Thoracic aorta (tissue), 2 donors: ENCODE measurements at regions not wholly inside any gene's neighbourhood (a gene's known extent, or its start where the extent isn't known, plus 50 kb on each side); places are given as distances from the start of the nearest gene placed in this dataset.

Source experiments
- ATAC-seq: fragments of 150-250 bp; one replicate; pipeline ENCODE4 v1.8.0; 2017; ENCODE audit warnings: low read depth; ENCODE audit not compliant: insufficient number of reproducible peaks, low FRiP score
- DNase-seq: peaks from one replicate; pipeline ENCODE4 v3.0.0-alpha.2; 2020; ENCODE audit warnings: low spot score
- H3K27ac ChIP-seq, 2 donors: fragments of 200-600 bp; sonication (generic); 1 replicate in 1 of 2; 2 replicates in 1 of 2; pipeline ENCODE4 v1.5.1; 2016; ENCODE audit warnings: mild to moderate bottlenecking in 2 of 2, moderate library complexity in 2 of 2
- H3K27me3 ChIP-seq: fragments of 200-600 bp; sonication (generic); replicated peaks from 2 replicates; pipeline ENCODE4 v1.6.0; 2016; ENCODE audit warnings: mild to moderate bottlenecking; ENCODE audit not compliant: insufficient read depth
- H3K36me3 ChIP-seq: fragments of 200-600 bp; sonication (generic); one replicate; pipeline ENCODE4 v1.5.1; 2016
- H3K4me1 ChIP-seq, 2 donors: fragments of 200-600 bp; sonication (generic); 1 replicate in 1 of 2; 2 replicates in 1 of 2; pipeline versions ENCODE4 v1.5.1 to v1.6.0; 2016; ENCODE audit warnings: low read depth in 2 of 2, mild to moderate bottlenecking in 1 of 2; ENCODE audit not compliant: control insufficient read depth in 1 of 2
- H3K4me3 ChIP-seq: fragments of 200-600 bp; sonication (generic); 2 replicates; pipeline ENCODE4 v1.5.1; 2016; ENCODE audit warnings: mild to moderate bottlenecking
- H3K9me3 ChIP-seq: fragments of 200-600 bp; sonication (generic); 2 replicates; pipeline ENCODE4 v1.5.1; 2016
- CTCF ChIP-seq: fragments of 200-600 bp; sonication (generic); IDR thresholded peaks from one replicate; pipeline ENCODE4 v1.5.1; 2019; ENCODE audit warnings: antibody characterized with exemption

- H3K27me3 ChIP-seq = no peaks in the 10 kb centered on the region
- no peak overlapping the region for H3K27ac ChIP-seq
- no peak overlapping the region for H3K4me3 ChIP-seq
- no peaks in the 10 kb centered on the region for H3K9me3 ChIP-seq
- no peaks in the 10 kb centered on the region for H3K4me1 ChIP-seq
- ATAC-seq = no peak
- DNase-seq = no peak
- TF ChIP-seq CTCF = no peak
- no peaks in the 10 kb centered on the region for H3K36me3 ChIP-seq
These were observed 307.7 kb upstream of the SLC10A2 start for GRCh38 chr13:103373916-103374315.

DNA sequence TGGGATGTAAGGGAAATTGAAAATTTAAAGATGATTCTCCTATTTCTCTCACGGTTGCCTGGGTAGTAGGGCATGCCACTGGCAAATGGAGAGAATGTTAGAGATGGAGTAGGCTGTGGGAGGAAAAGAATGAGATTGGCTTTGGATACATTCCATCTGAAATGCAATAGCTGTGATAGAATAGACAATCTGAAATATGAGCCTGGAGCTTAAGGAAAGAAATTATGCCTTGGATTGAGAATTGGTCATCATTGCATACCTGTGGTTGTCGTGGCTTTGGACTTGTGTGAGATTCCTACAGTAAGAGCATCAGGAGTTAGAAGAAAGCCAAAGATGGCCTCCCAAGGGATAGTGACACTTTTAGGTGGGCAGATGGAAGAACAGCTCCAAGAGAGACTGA, 305.1 kb upstream of the SLC10A2 start:
- H3K36me3 ChIP-seq = no peaks in the 10 kb centered on the region
- no peaks in the 10 kb centered on the region for H3K4me1 ChIP-seq
- no peak overlapping the region for H3K27ac ChIP-seq
- no peak for TF ChIP-seq CTCF
- no peak overlapping the region for H3K4me3 ChIP-seq
- ATAC-seq (no peak), DNase-seq (no peak)
- no peaks in the 10 kb centered on the region for H3K9me3 ChIP-seq
- H3K27me3 ChIP-seq = no peaks in the 10 kb centered on the region

DNA sequence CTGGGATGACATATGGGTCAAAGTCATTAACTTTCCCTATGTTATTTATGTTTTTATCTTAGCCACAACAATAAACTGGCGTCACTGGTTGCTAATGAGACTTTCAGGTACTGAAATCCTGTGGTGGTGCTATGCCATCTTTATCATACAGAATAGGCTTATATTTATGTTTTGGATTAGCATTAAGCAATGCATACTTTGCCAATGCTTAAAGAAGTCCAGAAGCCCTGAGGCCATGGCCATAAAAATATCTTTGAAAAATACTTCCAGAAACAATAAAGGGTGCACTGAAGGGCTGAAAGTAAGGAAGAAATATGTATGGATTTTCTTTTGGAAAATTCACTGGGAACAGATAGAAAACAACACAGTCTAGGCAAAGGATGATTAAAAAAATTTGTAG, 304.6 kb upstream of the SLC10A2 start:
- Histone ChIP-seq H3K27ac (no peak overlapping the region), H3K27me3 (no peaks in the 10 kb centered on the region), H3K4me1 (no peaks in the 10 kb centered on the region), H3K9me3 (no peaks in the 10 kb centered on the region), H3K4me3 (no peak overlapping the region), H3K36me3 (no peaks in the 10 kb centered on the region)
- no peak for TF ChIP-seq CTCF
- DNase-seq (no peak), ATAC-seq (no peak)

DNA sequence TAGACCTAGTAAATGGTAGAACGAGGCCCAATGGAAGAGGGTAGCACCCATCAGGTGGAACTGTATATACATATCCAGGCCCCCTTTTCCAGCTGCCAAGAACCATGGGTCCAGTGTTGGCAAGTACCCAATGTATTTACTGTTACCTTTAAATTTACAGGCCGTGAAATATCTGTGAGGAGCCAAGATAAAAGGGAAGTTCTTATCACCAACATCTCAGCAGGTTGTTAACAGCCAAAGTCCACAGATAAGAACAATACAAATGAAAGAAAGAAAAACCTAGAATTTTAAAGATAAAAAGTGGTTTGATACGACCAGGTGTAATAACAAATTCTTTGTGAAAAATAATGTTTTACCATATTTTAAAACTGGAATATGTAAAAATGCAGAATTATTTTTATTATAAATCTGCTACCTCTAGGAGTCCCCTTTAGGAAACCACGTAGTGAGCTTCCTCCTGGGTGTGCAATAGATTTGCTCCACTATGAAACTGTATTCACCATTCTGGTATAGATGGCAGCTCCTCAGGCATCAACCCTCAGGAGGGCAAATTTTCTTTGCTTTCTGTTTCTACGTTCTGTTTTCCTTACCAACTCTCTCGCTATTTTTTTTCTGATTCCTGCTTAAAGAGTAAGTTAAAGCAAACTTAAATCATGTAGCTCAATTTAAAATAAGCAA, 292.2 kb upstream of the SLC10A2 start:
- DNase-seq (no peak), ATAC-seq (no peak)
- no peak for TF ChIP-seq CTCF
- Histone ChIP-seq H3K4me3 (no peak overlapping the region), H3K27ac (no peak overlapping the region), H3K36me3 (no peaks in the 10 kb centered on the region), H3K4me1 (no peaks in the 10 kb centered on the region), H3K27me3 (no peaks in the 10 kb centered on the region), H3K9me3 (no peaks in the 10 kb centered on the region)

GRCh38 chr13:103356226-103356864, 290.1 kb upstream of the SLC10A2 start:
- TF ChIP-seq CTCF = no peak
- Histone ChIP-seq H3K4me1 (no peaks in the 10 kb centered on the region), H3K9me3 (no peaks in the 10 kb centered on the region), H3K27me3 (no peaks in the 10 kb centered on the region), H3K4me3 (no peak overlapping the region), H3K27ac (no peak overlapping the region), H3K36me3 (no peaks in the 10 kb centered on the region)
- no peak for ATAC-seq
- no peak for DNase-seq
